NCI-H69 (cell line): ENCODE measurements at regions not wholly inside any gene's neighbourhood (a gene's known extent, or its start where the extent isn't known, plus 50 kb on each side); places are given as distances from the start of the nearest gene placed in this dataset.
"Not testable (repeated sequence)": the region's sequence is repeated elsewhere in the genome, so short reads cannot be mapped to it uniquely, and the experiment has no call there.

Experiments used
- DNase-seq: peaks from one replicate; lab custom pipeline; 2025; lab: John Stamatoyannopoulos, UW

DNA sequence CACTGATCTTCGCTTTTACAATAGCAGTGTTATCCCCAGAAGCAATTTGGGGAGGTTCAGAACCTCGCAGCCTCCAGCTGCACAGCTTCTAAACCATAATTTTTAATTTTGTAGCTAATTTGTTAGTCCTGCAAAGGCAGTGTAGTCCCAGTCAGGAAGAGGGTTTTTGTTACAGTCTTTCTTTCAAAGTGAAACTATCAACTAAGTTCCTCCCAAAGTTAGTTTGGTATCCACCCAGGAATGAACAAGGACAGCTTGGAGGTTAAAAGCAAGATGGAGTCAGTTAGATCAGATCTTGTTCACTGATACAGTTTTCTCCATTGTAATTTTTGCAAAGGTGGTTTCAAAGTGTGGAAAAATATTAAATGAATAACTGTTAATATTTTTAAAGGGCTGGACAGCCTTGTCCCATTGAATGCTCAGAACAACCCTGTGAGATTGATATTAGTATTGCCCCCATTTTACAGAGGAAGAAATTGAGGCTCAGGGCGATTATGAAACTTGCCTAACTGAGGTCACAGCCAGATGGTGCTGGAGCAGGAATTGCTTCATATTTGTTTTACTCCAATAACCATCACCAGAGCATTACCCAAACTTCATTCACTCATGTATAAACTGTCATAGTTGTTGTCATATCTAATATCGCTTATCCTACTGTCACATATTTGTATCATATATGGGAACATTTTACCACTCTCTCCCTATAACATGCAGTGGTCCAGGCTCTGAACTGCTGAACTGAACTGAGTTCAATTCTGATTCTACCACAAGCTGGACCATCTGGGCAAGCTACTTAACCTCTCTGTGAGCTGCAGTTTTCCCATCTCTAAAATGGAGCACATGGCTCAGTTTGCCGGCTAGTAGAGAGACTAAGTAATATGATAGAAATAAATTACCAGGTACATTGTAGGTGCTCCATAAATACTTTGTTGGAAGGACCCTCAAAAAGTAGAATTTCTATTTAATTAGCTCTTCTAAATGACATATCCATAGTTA, 213.8 kb downstream of the BCAS1 start:
- DNase-seq: no peak

DNA sequence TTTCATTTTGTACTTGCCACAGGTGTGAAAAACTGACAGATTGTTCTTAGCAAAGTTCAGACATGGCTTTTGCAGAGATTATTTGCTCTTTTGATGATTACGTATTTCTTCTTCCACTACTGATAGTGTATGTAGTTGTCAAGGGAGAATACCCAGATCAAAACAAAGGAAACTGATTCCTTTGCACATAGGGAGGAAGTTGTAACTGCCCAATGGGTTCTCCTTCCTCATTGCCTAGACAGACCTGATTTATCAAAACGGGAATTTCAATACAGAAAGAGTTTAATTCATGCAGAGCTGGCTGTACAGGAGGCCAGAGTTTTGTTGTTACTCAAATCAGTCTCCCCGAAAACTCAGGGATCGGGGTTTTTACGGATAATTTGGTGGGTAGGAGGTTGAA, 214.7 kb downstream of the BCAS1 start:
- no peak for DNase-seq

DNA sequence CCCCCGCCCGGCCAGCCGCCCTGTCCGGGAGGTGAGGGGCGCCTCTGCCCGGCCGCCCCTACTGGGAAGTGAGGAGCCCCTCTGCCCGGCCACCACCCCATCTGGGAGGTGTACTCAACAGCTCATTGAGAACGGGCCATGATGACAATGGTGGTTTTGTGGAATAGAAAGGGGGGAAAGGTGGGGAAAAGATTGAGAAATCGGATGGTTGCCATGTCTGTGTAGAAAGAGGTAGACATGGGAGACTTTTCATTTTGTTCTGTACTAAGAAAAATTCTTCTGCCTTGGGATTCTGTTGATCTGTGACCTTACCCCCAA, 215.8 kb downstream of the BCAS1 start:
- not testable (repeated sequence) for DNase-seq

DNA sequence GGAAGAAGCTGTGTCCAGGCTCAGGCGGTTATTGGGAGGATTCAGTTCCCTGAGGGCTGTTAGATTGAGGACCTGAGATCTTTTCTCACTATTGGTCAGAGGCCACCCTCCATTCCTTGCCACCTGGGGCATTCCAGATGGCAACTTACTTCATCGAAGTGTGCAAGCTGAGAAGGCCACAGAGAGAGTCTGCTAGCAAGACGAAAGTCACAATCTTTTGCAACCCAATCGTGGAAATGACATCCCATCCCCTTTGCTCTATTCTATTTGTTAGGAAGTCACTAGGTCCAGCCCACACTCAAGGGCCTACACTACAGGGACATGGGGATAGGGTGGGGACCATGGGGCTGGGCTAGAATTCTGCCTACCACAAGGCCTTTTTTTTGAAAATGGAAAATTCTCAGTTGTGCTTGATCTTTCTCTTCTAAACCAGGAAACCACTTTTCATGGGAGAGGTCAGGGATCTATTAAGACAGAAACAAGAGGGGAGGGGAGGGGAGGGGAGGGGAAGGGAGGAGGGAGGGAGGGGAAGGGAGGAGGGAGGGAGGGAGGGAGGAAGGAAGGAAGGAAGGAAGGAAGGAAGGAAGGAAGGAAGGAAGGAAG, 217.2 kb downstream of the BCAS1 start:
- no peak for DNase-seq

DNA sequence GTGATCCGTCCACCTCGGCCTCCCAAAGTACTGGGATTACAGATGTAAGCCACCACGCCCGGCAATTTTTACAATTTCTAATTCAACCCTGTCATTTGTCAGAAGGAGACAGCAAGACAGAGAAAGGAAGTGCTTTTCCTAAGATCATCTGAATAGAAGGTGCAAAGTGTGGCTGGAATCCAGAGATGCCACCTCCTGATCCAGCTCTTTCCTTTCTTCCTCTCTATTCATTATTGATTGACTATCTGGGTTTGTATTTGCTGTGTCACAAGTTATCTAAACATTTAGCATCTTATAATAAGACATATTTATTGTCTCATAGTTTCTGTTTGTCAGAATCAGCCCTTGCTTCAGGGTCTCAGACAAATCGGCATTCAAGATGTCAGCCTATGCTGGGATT, 217.7 kb downstream of the BCAS1 start:
- DNase-seq: no peak

DNA sequence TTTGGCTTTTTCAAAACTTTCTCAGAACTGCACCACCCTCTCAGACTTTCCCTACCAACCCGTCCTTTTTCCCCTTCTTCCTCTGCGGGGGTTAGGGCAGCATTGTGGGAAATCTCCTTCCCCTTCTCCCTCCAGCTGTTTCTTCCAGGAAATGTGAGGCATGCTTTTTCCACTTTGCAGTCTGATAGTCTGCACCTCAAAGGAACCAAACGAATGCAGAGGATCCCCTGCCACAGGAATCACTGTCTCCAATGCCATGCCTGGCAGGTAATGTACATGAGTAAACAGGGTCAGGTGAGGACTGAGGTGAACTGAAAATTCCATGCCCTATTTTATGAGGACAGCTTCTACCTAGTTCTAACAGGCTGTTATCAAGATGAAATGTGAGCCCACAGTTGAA, 218.4 kb downstream of the BCAS1 start:
- no peak for DNase-seq

DNA sequence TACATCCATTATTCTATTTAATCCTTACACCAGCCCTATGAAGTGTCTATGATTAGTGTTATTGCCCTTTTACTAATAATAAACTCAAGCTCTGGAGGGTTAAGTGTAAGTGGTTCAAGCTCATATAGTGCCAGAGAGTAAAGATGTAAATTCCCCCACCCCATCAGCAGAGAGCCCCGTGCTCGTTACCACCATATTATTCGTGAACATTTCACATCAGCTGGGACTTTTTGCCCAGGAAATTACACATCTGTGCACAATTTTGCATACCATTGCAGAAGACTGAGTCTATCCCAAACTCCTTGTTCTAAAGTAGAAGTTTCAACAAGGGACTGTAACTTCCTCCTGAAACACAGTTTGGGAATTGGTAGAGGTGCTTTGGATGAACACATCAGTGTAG, 220.1 kb downstream of the BCAS1 start:
- no peak for DNase-seq

DNA sequence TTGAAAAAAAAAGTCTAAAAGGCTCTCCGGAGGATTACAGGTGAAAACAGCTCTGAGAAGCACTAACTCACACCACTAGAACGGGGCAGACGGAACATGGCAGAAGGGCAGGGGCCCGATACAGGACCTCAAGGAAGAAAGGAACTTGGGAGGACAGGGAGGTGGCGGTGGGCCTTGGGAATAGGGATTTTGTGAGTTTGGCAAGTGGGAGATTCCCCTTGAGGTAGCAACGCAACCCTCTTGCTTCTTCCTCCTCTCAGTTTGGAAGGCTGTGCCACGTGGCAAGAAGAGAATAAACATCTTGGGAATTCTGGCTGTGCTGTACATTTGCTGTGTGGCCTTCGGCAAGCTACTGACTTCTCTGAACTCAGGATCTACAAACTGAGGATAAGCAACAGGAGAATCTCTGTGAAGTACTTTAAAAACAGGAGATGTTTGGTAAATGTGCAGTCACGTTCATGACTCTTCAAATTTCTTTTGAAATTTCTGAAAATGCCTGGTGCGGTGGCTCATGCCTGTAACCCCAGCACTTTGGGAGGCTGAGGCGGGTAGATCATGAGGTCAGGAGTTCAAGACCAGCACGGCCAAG, 220.8 kb downstream of the BCAS1 start:
- no peak for DNase-seq

DNA sequence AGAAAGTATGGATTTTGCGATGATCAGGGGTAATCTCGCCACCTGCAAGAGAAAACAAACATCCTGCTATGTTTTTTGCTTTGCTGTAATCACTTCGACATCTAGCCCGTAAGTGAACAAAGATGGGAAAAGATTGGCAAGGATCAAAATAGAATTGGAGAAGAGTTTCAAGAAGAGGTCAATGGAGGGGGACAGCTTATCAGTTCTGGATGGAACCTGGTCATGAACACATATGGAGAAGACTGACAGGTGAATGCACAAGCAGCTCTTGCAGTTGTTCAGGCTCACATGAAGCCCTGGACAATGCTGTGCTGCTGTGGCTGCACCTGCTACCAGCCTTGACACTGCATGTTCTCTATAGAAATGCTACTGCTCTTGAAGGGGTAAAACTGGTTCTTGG, 222.1 kb downstream of the BCAS1 start:
- DNase-seq: no peak

DNA sequence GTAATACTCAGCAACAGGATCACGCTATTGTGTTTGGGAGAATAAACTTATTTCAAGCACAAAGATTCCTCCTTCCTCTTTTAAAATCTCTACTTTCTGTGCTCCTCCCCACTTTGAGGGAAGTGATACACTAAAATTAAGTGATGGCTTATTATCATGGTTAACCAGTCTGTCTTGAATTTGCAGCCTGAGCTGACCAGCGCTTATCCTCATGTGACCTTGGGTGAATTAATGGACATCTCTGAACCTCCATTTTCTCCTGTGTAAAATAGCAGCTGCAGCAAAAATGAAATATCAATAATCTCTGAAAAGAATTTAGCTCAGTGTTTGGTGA, 222.6 kb downstream of the BCAS1 start:
- DNase-seq: no peak

DNA sequence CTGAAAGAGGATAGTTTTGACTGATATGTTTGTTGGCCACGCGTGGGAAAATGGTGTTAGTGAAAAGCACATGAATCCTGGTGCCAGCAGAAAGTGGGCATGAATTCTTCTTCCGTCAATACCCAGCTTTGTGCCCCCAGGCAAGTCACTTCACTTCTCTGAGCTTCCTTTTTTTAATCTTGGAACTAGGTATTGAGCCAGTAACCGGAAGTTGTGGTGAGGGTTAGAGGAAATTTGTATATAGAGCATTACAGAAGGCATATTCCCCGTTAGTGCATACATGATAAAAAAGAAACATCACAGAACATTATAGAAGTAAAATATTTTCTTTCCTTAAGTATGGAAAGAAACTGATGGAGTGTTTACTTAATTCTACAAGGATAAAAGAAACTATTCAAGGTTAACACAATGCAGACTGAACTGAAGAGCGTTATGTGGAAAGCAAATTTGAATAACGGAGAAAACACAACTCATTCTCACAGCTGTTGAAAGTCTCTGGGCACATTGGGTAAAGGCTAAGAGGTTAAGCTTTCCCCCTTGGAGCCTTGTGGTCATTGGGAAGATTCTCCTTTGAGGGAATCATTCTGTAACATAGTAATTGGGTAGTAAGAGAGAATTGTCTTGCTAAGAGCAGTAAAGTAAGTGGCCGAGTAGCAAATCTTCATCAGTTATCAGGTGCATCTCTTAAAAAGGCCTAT, 223.1 kb downstream of the BCAS1 start:
- DNase-seq: no peak

DNA sequence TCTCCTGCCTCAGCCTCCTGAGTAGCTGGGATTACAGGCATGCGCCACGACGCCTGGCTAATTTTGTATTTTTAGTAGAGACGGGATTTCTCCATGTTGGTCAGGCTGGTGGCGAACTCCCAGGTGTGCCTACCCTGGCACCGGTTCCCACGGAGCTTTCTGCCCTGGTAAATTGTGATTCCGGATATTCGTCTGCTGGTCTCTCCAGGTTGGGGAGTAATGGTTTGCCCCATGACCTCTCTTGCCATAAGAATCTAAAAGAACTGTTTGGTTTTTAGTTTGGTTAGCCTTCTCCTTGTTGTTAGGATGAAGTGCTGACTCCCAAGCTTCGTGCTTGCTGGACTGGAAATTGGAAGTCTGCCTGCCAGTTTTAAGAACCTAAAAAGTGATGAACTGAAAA, 223.8 kb downstream of the BCAS1 start:
- DNase-seq: no peak

DNA sequence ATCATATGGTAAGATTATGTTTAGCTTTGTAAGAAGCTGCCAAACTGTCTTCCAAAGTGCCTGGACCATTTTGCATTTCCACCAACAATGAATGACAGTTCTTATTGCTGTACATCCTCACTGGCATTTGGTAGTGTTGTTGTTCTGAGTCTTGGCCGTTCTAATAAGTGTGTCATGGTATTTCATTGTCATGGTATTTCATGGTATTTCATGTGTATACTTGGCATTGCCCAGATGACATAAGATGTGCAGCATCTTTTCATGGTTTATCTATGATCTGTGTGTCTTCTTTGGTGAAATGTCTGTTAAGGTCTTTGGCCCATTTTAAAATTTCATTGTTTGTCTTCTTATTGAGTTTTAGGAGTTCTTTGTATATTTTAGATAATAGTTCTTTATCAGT, 224.4 kb downstream of the BCAS1 start:
- DNase-seq: no peak

DNA sequence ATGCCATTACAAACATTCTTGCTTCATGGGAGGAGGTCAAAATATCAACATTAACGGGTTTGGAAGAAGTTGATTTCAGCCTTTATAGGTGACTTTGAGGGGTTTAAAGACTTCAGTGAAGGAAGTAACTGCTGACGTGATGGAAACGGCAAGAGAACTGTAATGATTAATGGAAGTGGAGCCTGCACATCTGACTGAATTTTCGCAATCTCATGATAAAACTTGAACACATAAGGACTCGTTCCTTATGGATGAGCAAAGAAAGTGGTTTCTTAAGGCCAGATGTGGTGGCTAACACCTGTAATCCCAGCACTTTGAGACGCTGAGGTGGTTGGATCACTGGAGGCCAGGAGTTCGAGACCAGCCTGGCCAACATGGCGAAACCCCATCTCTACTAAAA, 226.1 kb downstream of the BCAS1 start:
- no peak for DNase-seq

DNA sequence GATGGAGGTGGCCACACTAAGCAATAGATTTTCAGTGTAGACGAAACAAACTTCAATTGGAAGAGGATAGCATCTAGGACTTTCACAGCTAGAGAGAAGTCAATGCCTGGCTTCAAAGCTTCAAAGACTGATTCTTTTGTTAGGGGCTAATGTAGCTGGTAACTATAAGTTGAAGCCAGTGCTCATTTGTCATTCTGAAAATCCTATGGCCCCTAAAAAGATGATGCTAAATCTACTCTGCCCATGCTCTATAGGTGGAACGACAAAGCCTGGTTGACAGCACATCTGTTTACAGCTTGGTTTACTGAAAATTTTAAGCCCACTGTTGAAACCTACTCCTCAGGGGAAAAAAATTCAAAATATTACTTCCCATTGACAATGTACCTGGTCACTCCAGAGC, 226.7 kb downstream of the BCAS1 start:
- DNase-seq: no peak

DNA sequence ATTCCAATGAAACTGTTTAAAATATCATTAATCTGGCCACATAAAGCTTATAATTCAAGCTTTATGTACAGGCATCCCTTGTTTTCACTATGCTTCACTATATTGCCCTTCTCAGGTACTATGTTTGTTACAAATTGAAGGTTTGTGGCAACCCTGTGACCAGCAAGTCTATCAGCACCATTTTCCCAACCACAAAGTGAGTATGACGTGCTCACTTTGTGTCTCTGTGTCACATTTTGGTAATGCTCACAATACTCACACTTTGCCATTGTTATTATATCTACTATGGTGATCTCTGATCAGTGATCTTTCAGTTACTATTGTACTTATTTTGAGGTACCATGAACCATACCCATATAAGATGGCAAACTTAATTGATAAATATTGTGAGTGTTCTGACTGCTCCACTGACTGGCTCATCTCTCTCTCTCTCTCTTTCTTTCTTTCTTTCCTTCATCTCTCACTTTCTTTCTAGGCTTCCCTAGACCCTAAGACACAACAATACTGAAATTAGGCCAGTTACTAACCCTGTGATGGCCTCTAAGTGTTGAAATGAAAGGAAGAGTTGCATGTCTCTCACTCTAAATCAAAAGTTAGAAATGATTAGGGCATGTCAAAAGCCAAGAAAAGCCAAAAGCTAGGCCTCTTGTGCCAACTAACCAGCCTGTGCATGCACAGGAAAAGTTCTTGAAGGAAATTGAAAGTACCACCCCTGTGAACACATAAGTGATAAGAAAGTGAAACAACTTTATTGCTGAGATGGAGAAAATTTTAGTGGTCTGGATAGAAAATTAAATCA, 227.9 kb downstream of the BCAS1 start:
- no peak for DNase-seq

DNA sequence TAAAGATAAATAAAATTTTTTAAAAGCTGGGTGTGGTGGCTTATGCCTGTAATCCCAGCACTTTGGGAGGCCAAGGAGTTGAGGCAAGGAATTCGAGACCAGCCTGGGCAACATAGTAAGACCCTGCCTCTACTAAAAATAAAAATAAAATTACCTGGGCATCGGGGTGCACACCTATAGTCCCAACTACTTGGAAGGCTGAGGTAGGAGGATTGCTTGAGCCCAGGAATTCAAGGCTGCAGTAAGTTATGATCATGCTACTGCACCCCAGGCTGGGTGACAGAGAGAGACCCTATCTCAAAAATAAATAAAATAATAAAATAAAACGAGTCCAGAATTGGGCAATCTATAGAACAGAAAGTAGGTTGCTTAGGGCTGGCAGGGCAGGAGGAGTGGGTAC, 228.7 kb downstream of the BCAS1 start:
- DNase-seq: no peak

DNA sequence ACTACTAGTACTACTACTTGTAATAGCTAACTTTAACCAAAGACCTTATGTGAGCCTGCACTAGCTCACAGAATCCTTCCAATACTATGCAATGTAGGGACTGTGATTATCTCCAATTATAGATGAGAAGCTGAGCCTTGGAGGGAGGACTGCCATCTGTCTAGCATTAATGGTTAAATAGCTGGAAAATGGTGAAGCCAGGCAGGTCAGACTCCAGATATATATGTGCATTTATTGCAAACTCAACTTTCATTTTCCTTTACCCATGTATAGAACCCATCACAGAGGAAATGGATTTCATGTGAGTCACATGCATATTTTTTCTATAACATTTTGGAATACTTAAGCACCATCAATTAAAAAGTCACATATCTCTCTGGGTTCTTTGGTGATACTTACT, 229.9 kb downstream of the BCAS1 start:
- no peak for DNase-seq

DNA sequence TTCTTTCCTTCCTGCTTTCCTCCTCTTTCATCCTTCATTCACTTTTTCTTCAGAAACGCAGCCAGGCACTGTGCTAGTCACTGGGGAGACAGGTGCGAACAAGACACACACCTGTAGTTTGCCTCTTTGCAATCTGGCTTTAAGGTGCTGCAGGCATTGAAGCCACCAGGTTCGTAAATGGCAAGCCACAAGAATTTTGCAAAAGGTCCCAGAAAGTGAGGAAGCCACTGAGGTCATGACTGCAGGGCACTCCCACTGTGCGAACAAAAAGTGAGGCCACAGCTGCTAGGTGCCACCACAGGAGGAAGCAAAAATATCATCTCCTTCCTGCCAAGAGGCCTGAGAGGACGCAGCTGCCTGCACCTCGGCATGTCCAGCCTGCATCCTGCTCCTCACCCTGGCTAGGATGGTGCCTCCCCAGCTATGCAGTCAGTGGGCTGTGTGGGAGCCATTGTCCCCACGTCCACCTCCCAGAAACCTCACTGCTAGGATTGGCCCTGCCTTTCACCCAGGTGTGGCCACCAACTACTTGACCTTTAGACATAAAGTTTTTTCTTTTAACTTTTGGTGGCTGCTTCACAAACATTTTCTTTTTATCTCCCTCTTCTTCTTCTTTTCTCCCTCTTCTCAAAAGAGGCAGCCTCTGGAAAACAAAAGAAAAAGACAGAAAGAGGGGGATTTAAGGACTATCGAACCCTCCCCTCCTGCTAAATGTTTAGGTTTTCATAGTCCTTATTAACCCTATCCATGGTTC, 230.8 kb downstream of the BCAS1 start:
- DNase-seq: no peak

DNA sequence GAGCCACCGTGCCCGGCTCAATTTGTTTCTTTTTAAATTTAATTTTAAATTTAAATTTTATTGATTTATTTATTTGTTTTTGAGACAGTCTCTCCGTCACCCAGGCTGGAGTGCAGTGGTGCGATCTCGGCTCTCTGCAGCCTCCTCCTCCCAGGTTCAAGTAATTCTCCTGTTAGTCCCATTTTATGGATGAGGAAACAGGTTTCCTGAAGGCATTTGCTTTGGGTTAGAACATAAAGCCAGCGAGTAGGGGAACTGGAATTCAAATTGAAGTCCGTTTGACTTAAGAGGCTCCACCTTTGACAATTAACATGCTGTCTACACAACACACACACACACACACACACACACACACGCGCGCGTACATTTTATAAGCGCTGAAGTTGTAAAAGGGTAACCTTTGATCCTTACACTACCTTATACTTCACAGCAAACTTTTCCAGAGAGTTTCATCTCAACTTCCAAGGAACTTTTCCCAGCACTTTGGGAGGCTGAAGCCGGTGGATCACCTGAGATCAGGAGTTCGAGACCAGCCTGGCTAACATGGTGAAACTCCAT, 232.0 kb downstream of the BCAS1 start:
- no peak for DNase-seq
